ENCODE measurements at regions not wholly inside any gene's neighbourhood (a gene's known extent, or its start where the extent isn't known, plus 50 kb on each side); places are given as distances from the start of the nearest gene placed in this dataset.

DNA sequence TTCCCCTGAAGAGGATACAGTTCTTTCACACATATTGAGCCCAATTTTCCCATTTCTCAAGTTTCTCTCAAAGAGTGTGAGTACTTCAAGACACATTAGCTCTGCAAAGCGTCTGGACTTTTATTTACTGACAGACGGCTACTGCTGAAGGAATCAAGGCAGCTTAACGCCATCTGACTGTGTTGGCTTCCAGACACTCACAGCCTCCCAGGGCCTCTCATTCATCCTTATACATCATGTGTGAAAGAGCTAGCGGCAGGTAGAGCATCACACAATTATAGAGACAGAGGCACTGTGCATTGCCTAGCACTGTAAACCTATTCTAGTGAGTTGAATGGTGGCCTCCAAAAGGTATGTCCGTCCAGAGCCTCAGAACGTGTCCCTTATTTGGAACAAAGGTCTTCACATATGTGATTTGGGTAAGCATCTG lies 284.1 kb upstream of the STT3B start:
- TF ChIP-seq POLR2A (IDR thresholded peaks at IDR 0.05; ENCODE audit: extremely low read depth, insufficient read length) (no peak), MYC (IDR thresholded peaks at IDR 0.05; ENCODE audit: low read depth, low read length) (no peak), CTCF (IDR thresholded peaks at IDR 0.05; ENCODE audit: low read depth, low read length) (no peak)
- TF ChIP-seq, protein P1, sequence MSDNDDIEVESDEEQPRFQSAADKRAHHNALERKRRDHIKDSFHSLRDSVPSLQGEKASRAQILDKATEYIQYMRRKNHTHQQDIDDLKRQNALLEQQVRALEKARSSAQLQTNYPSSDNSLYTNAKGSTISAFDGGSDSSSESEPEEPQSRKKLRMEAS (IDR thresholded peaks at IDR 0.05; ENCODE audit: low read depth, low read length) = no peak
- no peak for DNase-seq (ENCODE audit: low read depth)
- H3K4me3 ChIP-seq (ENCODE audit: low read depth, low read length) = no peak overlapping the region

DNA sequence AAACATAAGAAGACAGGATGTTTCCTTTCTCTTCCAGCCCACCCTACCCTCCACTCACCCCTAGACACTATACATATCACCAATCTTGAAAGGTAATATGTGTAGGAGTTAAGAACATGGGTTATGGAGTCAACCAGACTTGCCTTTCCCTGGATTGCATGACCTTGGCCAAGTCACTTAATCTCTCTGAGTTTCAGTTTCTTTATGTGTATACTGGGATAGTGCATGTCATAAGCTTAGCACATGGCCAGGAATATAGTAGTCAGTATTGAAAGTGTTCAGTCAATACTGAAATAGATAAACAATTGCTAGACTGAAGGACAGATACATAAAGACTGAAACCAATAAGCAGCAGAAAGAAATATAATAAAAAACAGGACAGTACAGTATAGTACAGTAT lies 283.2 kb upstream of the STT3B start:
- TF ChIP-seq POLR2A (IDR thresholded peaks at IDR 0.05; ENCODE audit: extremely low read depth, insufficient read length) (no peak), CTCF (IDR thresholded peaks at IDR 0.05; ENCODE audit: low read depth, low read length) (no peak), MYC (IDR thresholded peaks at IDR 0.05; ENCODE audit: low read depth, low read length) (no peak)
- TF ChIP-seq, protein P1 (IDR thresholded peaks at IDR 0.05; ENCODE audit: low read depth, low read length) = no peak
- no peak for DNase-seq (ENCODE audit: low read depth)
- no peak overlapping the region for H3K4me3 ChIP-seq (ENCODE audit: low read depth, low read length)

DNA sequence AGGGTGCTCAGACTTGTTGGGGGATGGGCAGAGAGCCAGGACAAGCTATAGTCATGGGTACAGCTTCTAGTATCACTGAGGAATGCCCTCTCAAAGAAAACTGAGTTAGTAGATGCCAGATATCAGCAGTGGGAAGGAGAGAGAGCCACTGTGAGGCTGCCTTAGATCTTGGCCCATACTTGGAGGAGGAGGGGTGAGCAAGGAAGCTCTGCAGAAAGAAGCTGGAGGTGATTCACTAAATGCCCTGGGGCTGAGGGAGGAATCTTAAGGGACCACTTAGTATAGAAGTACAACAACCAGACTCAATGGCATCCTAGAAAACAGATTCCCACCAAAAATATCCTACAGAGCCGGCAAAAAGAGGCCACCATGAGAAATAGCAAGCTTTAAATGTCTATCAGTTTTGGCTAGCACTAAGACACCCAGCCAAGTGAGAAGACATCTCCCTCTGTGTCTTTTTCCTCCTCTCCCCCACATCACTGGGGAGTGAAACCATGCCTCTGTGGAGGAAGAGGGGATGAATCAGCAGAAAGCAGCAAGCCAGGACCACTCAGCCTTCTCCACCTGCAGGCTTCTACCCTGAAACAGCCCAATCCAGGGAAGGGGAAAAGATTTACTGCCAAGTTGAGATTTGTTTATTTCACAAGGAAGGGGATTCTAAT lies 282.5 kb upstream of the STT3B start:
- peak; percentile 72 for DNase-seq (ENCODE audit: low read depth)
- TF ChIP-seq CTCF (IDR thresholded peaks at IDR 0.05; ENCODE audit: low read depth, low read length) = no peak
- TF ChIP-seq MYC (IDR thresholded peaks at IDR 0.05; ENCODE audit: low read depth, low read length) = 0 out of 2 replicates have a peak, but pooled peaks have one; percentile 18
- no peak overlapping the region for H3K4me3 ChIP-seq (ENCODE audit: low read depth, low read length)

GRCh38 chr3:31251083-31251482 lies 281.6 kb upstream of the STT3B start:
- no peak overlapping the region for H3K4me3 ChIP-seq (ENCODE audit: low read depth, low read length)
- no peak for TF ChIP-seq MYC (IDR thresholded peaks at IDR 0.05; ENCODE audit: low read depth, low read length)
- TF ChIP-seq, protein P1 (IDR thresholded peaks at IDR 0.05; ENCODE audit: low read depth, low read length) = no peak
- no peak for TF ChIP-seq POLR2A (IDR thresholded peaks at IDR 0.05; ENCODE audit: extremely low read depth, insufficient read length)
- no peak for TF ChIP-seq CTCF (IDR thresholded peaks at IDR 0.05; ENCODE audit: low read depth, low read length)
- DNase-seq (ENCODE audit: low read depth) = no peak

DNA sequence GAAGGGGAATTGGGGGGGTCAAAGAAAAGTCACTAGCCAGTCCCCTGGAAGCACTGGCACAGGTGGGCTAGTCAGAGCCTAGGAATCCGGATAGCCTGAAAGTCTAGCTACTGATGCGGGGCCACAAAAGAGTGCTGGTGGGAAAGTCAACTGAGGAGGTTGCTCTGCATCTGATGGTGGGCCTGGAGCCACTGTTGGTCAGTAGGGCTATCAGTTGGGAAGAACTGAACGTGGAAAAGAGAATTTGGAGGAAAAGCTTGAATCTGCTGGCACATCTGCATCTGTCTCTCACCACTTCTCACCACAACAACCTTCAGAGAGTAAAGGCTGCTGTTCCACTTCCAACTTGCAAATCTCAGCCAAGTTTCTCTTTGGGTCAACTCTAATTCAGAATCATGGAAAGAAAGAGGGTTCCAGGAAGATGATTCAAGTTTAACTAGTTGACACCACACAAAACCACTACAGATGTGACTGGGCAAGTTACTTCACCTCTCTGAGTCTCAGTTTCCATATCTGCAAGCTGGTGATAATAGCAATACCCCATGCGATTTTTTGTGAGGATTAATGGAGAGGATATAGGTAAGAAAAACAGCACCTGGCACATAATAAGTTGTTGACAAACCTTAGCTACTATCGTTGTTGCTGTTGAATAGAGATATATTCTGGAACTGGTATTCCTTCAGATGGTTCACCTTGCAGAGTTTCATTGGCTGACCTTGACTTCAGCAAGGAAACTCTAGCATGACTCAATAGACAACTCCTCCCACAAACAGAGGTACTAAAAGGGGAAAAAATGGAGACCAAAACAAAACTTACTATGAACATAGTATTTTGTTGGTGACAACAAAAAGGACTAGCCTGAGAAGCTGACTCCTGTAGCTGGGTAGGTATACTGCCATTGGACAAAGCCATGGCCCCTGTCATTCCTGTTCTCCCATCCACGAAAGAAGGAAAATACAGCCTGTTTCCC lies 280.2 kb upstream of the STT3B start:
- TF ChIP-seq POLR2A (IDR thresholded peaks at IDR 0.05; ENCODE audit: extremely low read depth, insufficient read length) (no peak), MYC (IDR thresholded peaks at IDR 0.05; ENCODE audit: low read depth, low read length) (no peak), CTCF (IDR thresholded peaks at IDR 0.05; ENCODE audit: low read depth, low read length) (no peak)
- TF ChIP-seq, protein P1 (IDR thresholded peaks at IDR 0.05; ENCODE audit: low read depth, low read length) = no peak
- no peak for DNase-seq (ENCODE audit: low read depth)
- no peak overlapping the region for H3K4me3 ChIP-seq (ENCODE audit: low read depth, low read length)
